Esophagus squamous epithelium (tissue), 4 donors: ENCODE measurements at regions not wholly inside any gene's neighbourhood (a gene's known extent, or its start where the extent isn't known, plus 50 kb on each side); places are given as distances from the start of the nearest gene placed in this dataset.

Source experiments
- CTCF ChIP-seq, 6 experiments: fragments of 450-650 bp in 4 of 6; fragments of 200-600 bp in 2 of 6; sonication (generic) in 2 of 6; IDR thresholded peaks; one replicate each; pipeline ENCODE4 v1.5.1; 2016 to 2019; ENCODE audit warnings: antibody characterized with exemption in 6 of 6, mild to moderate bottlenecking in 4 of 6, moderate library complexity in 4 of 6
- POLR2A ChIP-seq, 4 donors: fragments of 450-650 bp; IDR thresholded peaks; one replicate each; pipeline ENCODE4 v1.6.1; 2017; ENCODE audit warnings: antibody characterized with exemption in 4 of 4, mild to moderate bottlenecking in 4 of 4, moderate library complexity in 3 of 4

- TF ChIP-seq CTCF (IDR thresholded peaks at IDR 0.05) (no peak), POLR2A (IDR thresholded peaks at IDR 0.05) (no peak)
Measured at GRCh38 chr5:105172918-105173317, 1610.3 kb upstream of the NUDT12 start.
